IMR-90 (cell line): ENCODE measurements at regions not wholly inside any gene's neighbourhood (a gene's known extent, or its start where the extent isn't known, plus 50 kb on each side); places are given as distances from the start of the nearest gene placed in this dataset.

Experiments
- ATAC-seq: fragments of 200-7000 bp; cut with Tn5 transposase; 2 replicates; pipeline ENCODE4 v1.9.1; 2020; ENCODE audit warnings: low read depth, mild to moderate bottlenecking, moderate library complexity
- BruUV-seq: library from RNA; stranded (reverse); fragments of 400-500 nt; replicated peaks from 2 replicates; lab custom pipeline; 2021; lab: Mats Ljungman, UMichigan
- CTCF ChIA-PET: fragments of 300-600 bp; formaldehyde crosslinking; extraction: SDS; loops from one replicate; lab custom pipeline; 2021; ENCODE audit warnings: antibody characterized with exemption; lab: Yijun Ruan, JAX
- POLR2A ChIA-PET: fragments of 300-600 bp; sonication (Branson Sonifier 250); formaldehyde crosslinking; loops from one replicate; lab custom pipeline; 2022; ENCODE audit warnings: antibody characterized with exemption; ENCODE audit not compliant: unreplicated experiment; lab: Charles Lee
- DNase-seq: peaks from one replicate; pipeline ENCODE4 v3.0.0; 2013
- H2AFZ ChIP-seq: replicated peaks from 2 replicates; pipeline ENCODE3; 2013; ENCODE audit warnings: low read length, mild to moderate bottlenecking; ENCODE audit not compliant: poor library complexity
- H2AK5ac ChIP-seq: 2 replicates; pipeline ENCODE4 v1.6.1; 2013; ENCODE audit warnings: low read depth, low read length, inconsistent platforms
- H2AK9ac ChIP-seq: replicated peaks from 2 replicates; pipeline ENCODE3; 2013; ENCODE audit warnings: mild to moderate bottlenecking, low read depth, low read length, moderate library complexity; ENCODE audit not compliant: poor library complexity
- H2BK120ac ChIP-seq: 2 replicates; pipeline ENCODE4 v1.6.1; 2013; ENCODE audit warnings: low read depth, low read length, inconsistent platforms
- H2BK15ac ChIP-seq: 3 replicates; pipeline ENCODE4 v1.6.1; 2013; ENCODE audit warnings: low read depth, low read length, inconsistent platforms
- H2BK20ac ChIP-seq: 2 replicates; pipeline ENCODE4 v1.6.1; 2013; ENCODE audit warnings: low read depth, mild to moderate bottlenecking, inconsistent platforms, low read length, moderate library complexity
- H2BK5ac ChIP-seq: 2 replicates; pipeline ENCODE4 v1.6.1; 2013; ENCODE audit warnings: mild to moderate bottlenecking, low read depth, low read length, inconsistent platforms; ENCODE audit not compliant: poor library complexity, severe bottlenecking
- H3K14ac ChIP-seq: replicated peaks from 2 replicates; pipeline ENCODE4 v1.6.1; 2013; ENCODE audit warnings: low read depth, low read length, inconsistent platforms
- H3K18ac ChIP-seq: 2 replicates; pipeline ENCODE4 v1.6.1; 2013; ENCODE audit warnings: low read depth, low read length, control low read depth
- H3K23ac ChIP-seq: 2 replicates; pipeline ENCODE4 v1.6.1; 2013; ENCODE audit warnings: low read depth, low read length, inconsistent platforms
- H3K27ac ChIP-seq: 2 replicates; pipeline ENCODE4 v1.5.1; 2013; ENCODE audit warnings: mild to moderate bottlenecking, control low read depth, low read length; ENCODE audit not compliant: insufficient read depth
- H3K27me3 ChIP-seq: 2 replicates; pipeline ENCODE4 v1.6.1; 2013; ENCODE audit warnings: low read length; ENCODE audit not compliant: control insufficient read depth, insufficient read depth
- H3K36me3 ChIP-seq: 2 replicates; pipeline ENCODE4 v1.6.1; 2013; ENCODE audit warnings: low read length, mixed read lengths; ENCODE audit not compliant: control insufficient read depth, insufficient read depth
- H3K4ac ChIP-seq: 2 replicates; pipeline ENCODE4 v1.6.1; 2013; ENCODE audit warnings: low read depth, low read length, inconsistent platforms
- H3K4me1 ChIP-seq: 2 replicates; pipeline ENCODE4 v1.6.1; 2013; ENCODE audit warnings: low read length, mixed read lengths; ENCODE audit not compliant: control insufficient read depth, insufficient read depth
- H3K4me2 ChIP-seq: 2 replicates; pipeline ENCODE4 v1.6.1; 2013; ENCODE audit warnings: low read depth, mild to moderate bottlenecking, control low read depth, low read length, moderate library complexity
- H3K4me3 ChIP-seq: 2 replicates; pipeline ENCODE4 v1.5.1; 2013; ENCODE audit warnings: low read depth, mild to moderate bottlenecking, control low read depth, low read length, moderate library complexity; ENCODE audit not compliant: insufficient read depth
- H3K56ac ChIP-seq: 2 replicates; pipeline ENCODE4 v1.6.1; 2013; ENCODE audit warnings: low read length, inconsistent platforms; ENCODE audit not compliant: insufficient read depth; ENCODE audit errors: extremely low read depth
- H3K79me1 ChIP-seq, 2 experiments: 2 replicates each; pipeline ENCODE4 v1.6.1; 2013; ENCODE audit warnings: low read length in 2 of 2, inconsistent platforms in 1 of 2, low read depth in 1 of 2
- H3K9ac ChIP-seq: 2 replicates; pipeline ENCODE4 v1.6.1; 2013; ENCODE audit warnings: low read depth, low read length, control low read depth
- H3K9me1 ChIP-seq: 2 replicates; pipeline ENCODE4 v1.6.1; 2013; ENCODE audit warnings: low read length, inconsistent platforms; ENCODE audit not compliant: insufficient read depth
- H3K9me3 ChIP-seq: 2 replicates; pipeline ENCODE4 v1.6.1; 2013; ENCODE audit warnings: low read length; ENCODE audit not compliant: control insufficient read depth, insufficient read depth
- H4K20me1 ChIP-seq: 2 replicates; pipeline ENCODE4 v1.6.1; 2013; ENCODE audit warnings: low read length, inconsistent platforms; ENCODE audit not compliant: insufficient read depth
- H4K5ac ChIP-seq: 2 replicates; pipeline ENCODE4 v1.6.1; 2013; ENCODE audit warnings: mild to moderate bottlenecking, low read depth, low read length, control low read depth
- H4K8ac ChIP-seq, 2 experiments: 2 replicates each; pipeline ENCODE4 v1.6.1; 2013; ENCODE audit warnings: low read depth in 2 of 2, low read length in 2 of 2, control low read depth in 1 of 2, inconsistent platforms in 1 of 2
- H4K91ac ChIP-seq: 2 replicates; pipeline ENCODE4 v1.6.1; 2013; ENCODE audit warnings: low read depth, low read length, inconsistent platforms; ENCODE audit not compliant: insufficient read depth
- BHLHE40 ChIP-seq: fragments of 150-350 bp; IDR thresholded peaks from 2 replicates; pipeline ENCODE4 v1.6.1; 2016; ENCODE audit warnings: mild to moderate bottlenecking, low read depth, low read length
- CEBPB ChIP-seq: IDR thresholded peaks from 2 replicates; pipeline ENCODE4 v1.6.1; 2012; ENCODE audit warnings: low read depth, low read length, improper control_type of control experiment
- CHD1 ChIP-seq: IDR thresholded peaks from 2 replicates; pipeline ENCODE4 v1.6.1; 2012; ENCODE audit warnings: low read depth, low read length, improper control_type of control experiment
- CTCF ChIP-seq: conservative IDR thresholded peaks from 2 replicates; pipeline ENCODE4 v1.5.1; 2012; ENCODE audit warnings: mild to moderate bottlenecking, low read depth, low read length, improper control_type of control experiment
- ELK1 ChIP-seq: fragments of 150-350 bp; IDR thresholded peaks from 2 replicates; pipeline ENCODE4 v1.6.1; 2016; ENCODE audit warnings: low read depth, mild to moderate bottlenecking, low read length, moderate library complexity, borderline replicate concordance
- FOS ChIP-seq: fragments of 150-350 bp; IDR thresholded peaks from 2 replicates; pipeline ENCODE4 v1.6.1; 2016; ENCODE audit warnings: low read depth, low read length
- MAFK ChIP-seq: IDR thresholded peaks from 2 replicates; pipeline ENCODE4 v1.6.1; 2012; ENCODE audit warnings: low read depth, low read length, improper control_type of control experiment
- MAZ ChIP-seq: IDR thresholded peaks from 2 replicates; pipeline ENCODE4 v1.6.1; 2012; ENCODE audit warnings: low read depth, mild to moderate bottlenecking, low read length, improper control_type of control experiment, moderate library complexity, borderline replicate concordance
- MXI1 ChIP-seq: IDR thresholded peaks from 2 replicates; pipeline ENCODE4 v1.6.1; 2012; ENCODE audit warnings: low read depth, mild to moderate bottlenecking, low read length, moderate library complexity, borderline replicate concordance
- NFE2L2 ChIP-seq: fragments of 150-350 bp; IDR thresholded peaks from 2 replicates; pipeline ENCODE4 v1.6.1; 2016; ENCODE audit warnings: low read depth, mild to moderate bottlenecking, low read length
- POLR2A ChIP-seq: IDR thresholded peaks from 2 replicates; pipeline ENCODE4 v1.6.1; 2012; ENCODE audit warnings: mild to moderate bottlenecking, low read depth, low read length
- RAD21 ChIP-seq: IDR thresholded peaks from 2 replicates; pipeline ENCODE4 v1.6.1; 2012; ENCODE audit warnings: low read length, improper control_type of control experiment
- RCOR1 ChIP-seq: IDR thresholded peaks from 2 replicates; pipeline ENCODE4 v1.6.1; 2012; ENCODE audit warnings: mild to moderate bottlenecking, low read length, improper control_type of control experiment; ENCODE audit not compliant: insufficient replicate concordance
- RFX5 ChIP-seq: IDR thresholded peaks from 2 replicates; pipeline ENCODE4 v1.8.0; 2012; ENCODE audit warnings: low read depth, mild to moderate bottlenecking, low read length, moderate library complexity
- SMC3 ChIP-seq: fragments of 150-350 bp; IDR thresholded peaks from 2 replicates; pipeline ENCODE4 v1.6.1; 2016; ENCODE audit warnings: low read depth, mild to moderate bottlenecking, antibody characterized with exemption, low read length, moderate library complexity
- USF2 ChIP-seq: fragments of 150-350 bp; IDR thresholded peaks from 2 replicates; pipeline ENCODE4 v1.6.1; 2017; ENCODE audit warnings: mild to moderate bottlenecking, antibody characterized with exemption, low read length, low read depth
- WGBS, 2 experiments: methylation state at CpG; one replicate each; pipeline versions ENCODE4 v1.1.5 to v1.1.7; 2013; ENCODE audit warnings: missing lambda C conversion rate in 2 of 2; ENCODE audit not compliant: insufficient read length in 1 of 2; ENCODE audit errors: extremely low coverage in 2 of 2; 5-methylcytosine and 5-hydroxymethylcytosine counted together
- dilution Hi-C: fragments of 300-500 bp; cut with HindIII; formaldehyde crosslinking; loops from one replicate; pipeline ENCODE4 v1.14.3; 2018; ENCODE audit warnings: low sequenced_read_pairs; ENCODE audit not compliant: unreplicated experiment
- in situ Hi-C: fragments of 300-500 bp; cut with MboI; formaldehyde crosslinking; loops from 3 replicates; pipeline ENCODE4 v1.14.3; 2019; ENCODE audit warnings: low sequenced_read_pairs, inconsistent platforms, mixed read lengths
- intact Hi-C: fragments of 100-400 bp; cut with micrococcal nuclease; formaldehyde crosslinking; loops from 2 replicates; pipeline ENCODE4 v1.10.0; 2022

- Histone ChIP-seq H3K14ac (no peak overlapping the region), H4K5ac (no peak overlapping the region), H3K4ac (no peak overlapping the region), H2BK15ac (no peak overlapping the region), H2BK20ac (no peak overlapping the region), H3K9ac (no peak overlapping the region), H3K56ac (no peak overlapping the region), H2BK5ac (no peak overlapping the region), H3K36me3 (no peaks in the 10 kb centered on the region), H4K91ac (no peak overlapping the region), H2AFZ (no peak overlapping the region), H2AK9ac (no peak overlapping the region), H3K4me1 (no peaks in the 10 kb centered on the region), H3K4me2 (no peak overlapping the region), H3K23ac (no peak overlapping the region), H3K27me3 (peaks cover 22% of the 10 kb centered on the region), H4K8ac (no peak overlapping the region), H4K20me1 (no peaks in the 10 kb centered on the region), H3K9me3 (no peaks in the 10 kb centered on the region), H3K4me3 (no peak overlapping the region), H3K18ac (no peak overlapping the region), H3K79me1 (no peaks in the 10 kb centered on the region), H3K9me1 (no peaks in the 10 kb centered on the region), H2AK5ac (no peak overlapping the region), H3K27ac (no peak overlapping the region), H2BK120ac (no peak overlapping the region)
- dilution Hi-C loops, result no loop called here
- ChIA-PET CTCF (no interaction called here), POLR2A (no interaction called here)
- TF ChIP-seq USF2, result no peak
- no peak for TF ChIP-seq CTCF
- no peak for TF ChIP-seq RAD21
- no peak for TF ChIP-seq ELK1
- no peak for TF ChIP-seq FOS
- no peak for TF ChIP-seq BHLHE40
- no peak for TF ChIP-seq RFX5
- TF ChIP-seq POLR2A, result no peak
- no peak for TF ChIP-seq SMC3
- no peak for TF ChIP-seq CEBPB
- TF ChIP-seq CHD1, result no peak
- TF ChIP-seq MAZ, result no peak
- TF ChIP-seq MXI1, result no peak
- no peak for TF ChIP-seq NFE2L2
- no peak for TF ChIP-seq RCOR1
- TF ChIP-seq MAFK, result no peak
- intact Hi-C loops, result no loop called here
- 53% methylated on average over 3 of the region's 8 CpGs; no CpG with 5 or more reads in 1 of the 2 experiments for WGBS, 2 experiments
- BruUV-seq, result no TSS peak
- DNase-seq (no peak), ATAC-seq (no peak)
- in situ Hi-C loops, result no loop called here
Measured at GRCh38 chr9:96108691-96109380, 193.1 kb downstream of the HSD17B3 start.
